Fibroblast of skin of left quadriceps (primary cell): ENCODE measurements at regions not wholly inside any gene's neighbourhood (a gene's known extent, or its start where the extent isn't known, plus 50 kb on each side); places are given as distances from the start of the nearest gene placed in this dataset.

Experiments
- DNase-seq, 2 experiments: peaks; one replicate each; pipeline ENCODE4 v3.0.0-alpha.2; 2013; ENCODE audit warnings: low read depth in 2 of 2

DNA sequence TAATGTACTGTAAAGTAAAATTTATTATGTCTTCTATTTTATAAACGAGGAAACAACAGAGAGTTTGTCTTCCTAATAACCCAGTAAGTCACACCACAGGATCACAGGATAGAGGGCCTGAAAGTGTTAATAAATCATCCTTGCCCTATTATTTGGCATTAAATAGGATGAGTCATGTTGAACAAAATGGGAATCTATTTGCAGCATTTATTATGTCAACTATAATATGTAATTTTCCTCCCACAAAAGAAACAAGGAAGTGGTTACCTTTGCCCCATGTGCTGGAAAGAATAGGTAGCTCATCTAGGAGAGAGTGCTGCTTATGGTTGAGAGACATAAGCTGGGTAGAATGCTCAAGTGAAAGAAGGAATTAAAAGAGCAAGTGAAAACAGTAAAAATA is 237.6 kb upstream of the NDST3 start:
- DNase-seq, result no peak

DNA sequence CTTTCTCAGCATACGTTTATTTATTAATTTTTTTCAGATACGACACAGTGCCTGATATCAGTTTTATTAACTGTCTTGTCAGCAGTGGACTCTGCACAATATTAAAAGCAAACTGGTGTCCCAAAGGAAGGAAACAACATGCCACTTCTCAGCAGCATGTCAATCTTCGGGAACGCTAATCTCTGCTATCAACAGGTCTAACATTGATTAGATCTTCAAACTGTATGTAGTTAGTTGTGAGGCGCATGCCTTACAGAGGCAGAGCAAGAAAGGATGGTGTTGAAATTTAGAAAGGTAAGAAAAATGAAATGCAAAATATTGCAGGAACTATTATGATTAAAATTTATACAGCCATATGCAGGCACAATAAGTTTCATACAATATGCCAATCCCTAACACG is 233.7 kb upstream of the NDST3 start:
- no peak for DNase-seq

DNA sequence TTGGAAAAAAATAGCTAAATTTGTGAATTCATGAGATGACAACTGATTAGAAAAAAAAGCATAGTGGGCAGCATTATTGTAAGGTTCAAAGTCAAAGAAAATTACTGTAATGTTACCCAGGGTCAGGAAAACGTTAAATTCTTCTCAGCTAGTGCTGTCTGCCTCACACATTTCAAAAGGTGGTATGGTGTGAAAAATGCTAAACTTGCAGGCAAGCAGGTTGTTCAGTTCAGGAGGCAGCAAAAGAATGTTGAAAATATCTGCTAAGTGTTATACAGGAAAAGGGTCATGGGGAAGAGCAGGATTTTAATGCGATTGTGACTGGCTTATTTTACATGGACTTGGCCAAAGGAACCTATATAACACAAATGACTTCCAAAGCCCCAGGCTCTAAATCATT is 232.5 kb upstream of the NDST3 start:
- DNase-seq, result no peak

DNA sequence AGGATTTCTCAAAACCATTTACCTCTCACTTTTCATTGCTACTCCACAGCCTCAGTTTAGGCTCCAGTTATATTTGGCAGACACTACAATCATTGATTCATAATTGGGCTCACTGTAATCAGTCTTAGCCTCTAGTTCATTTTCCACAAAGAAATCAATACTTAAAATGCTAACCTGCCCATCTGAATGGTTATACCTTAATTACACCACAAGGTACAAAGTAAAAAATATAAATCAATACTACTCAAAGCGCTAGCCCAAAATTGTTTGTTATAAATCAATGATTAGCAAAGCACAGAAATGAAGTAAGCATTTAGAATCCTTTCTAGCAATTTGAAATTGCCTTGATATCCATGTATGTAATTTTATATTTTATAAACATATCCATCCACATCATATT is 222.6 kb upstream of the NDST3 start:
- DNase-seq, result no peak

DNA sequence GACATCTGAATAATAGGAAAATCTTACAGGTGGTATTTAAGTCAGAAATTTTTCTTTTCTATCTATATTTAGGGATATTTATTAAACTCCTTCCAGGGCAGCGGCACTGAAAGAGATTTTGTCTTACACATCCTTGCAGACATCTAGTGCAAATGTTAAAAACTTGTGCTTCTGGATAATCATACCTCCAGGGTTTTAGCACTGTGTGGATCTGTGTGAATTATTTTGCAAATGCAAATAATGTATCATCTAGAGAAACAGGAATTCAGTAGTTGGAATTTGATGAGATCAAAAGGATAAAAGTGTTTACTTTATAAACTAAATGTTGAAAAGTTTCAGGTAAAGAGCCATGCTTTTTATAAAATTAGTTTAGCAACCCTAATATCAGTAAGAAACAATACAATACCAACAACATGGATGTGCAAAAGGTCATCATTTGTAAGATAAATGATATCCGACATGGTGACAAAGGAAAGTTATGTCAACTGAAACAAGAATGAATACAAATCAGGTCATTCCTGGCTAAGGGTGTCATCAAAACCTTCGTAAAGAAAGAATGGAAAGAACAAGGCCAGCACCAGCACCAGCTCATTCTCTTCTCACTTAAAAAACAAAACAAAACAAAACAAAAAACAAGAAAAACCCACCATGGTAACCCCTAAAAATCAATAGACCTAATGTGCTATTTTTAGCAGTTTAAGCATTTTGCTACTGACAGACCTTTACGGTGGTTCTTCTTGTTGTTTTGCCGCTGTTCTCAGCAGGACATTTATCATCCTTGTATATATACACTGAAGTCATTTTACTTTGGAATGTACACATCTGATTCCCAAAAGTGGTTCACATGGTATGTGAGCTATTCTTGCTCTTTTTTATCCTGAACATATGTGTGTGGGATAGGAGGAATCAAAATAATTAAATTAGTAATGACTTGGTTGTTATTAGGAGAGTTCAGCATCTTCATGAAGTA is 219.7 kb upstream of the NDST3 start:
- peak; percentile 55 to 62 for DNase-seq

DNA sequence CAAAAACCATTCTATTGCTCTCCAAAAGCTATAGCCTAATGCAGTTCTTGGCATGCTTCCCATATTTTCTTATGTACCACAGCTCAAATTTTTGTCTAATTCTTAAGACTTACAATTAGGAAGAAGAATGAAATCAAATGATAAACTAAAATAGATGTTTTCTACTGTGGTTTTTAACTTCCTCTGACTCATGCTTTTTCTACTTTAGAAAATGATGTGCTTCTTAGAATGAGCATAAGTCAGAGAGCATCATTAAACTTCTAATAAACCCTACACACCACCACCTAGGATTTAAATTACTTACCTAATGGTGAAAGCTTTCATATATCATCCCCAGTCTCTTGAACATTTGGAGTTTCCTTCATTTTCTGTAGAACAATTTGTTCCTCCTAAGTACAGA is 217.0 kb upstream of the NDST3 start:
- DNase-seq, result peak; percentile 27 to 32

DNA sequence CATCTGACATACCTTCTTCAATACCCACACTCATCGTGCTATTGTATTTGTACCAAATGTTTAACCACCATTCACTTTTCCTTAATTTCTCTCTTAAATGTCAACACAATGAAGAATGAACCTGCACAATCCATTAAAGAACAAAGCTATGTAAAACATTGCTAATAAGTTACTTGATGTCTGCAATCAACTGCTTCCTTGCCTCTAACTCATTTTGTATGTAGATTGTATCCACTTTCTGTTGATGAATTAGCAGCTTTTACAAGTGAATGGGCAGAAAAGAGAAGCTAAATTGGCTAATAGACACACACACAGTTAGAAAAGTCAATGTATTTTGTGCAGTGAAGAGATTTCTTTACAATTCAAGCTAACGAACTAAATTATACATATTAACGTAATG is 212.5 kb upstream of the NDST3 start:
- no peak for DNase-seq

DNA sequence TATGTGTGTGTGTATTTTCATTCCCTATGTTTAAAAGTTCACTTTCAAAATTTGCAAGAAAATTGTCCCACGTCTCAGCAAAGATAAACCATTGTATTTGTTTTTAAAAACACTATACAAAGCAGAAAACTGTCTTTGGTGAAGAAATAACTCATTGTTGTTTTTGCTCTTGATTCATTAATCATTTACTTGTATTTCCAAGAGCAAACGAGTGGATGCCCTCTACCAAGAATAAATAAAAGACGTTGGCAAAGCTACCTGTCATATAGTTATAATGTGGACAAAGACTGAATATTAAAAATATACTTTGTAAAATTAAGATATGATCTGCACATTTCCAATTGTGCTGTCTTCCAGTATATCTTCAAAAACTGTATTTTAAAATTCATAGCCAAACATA is 210.9 kb upstream of the NDST3 start:
- DNase-seq, result no peak

DNA sequence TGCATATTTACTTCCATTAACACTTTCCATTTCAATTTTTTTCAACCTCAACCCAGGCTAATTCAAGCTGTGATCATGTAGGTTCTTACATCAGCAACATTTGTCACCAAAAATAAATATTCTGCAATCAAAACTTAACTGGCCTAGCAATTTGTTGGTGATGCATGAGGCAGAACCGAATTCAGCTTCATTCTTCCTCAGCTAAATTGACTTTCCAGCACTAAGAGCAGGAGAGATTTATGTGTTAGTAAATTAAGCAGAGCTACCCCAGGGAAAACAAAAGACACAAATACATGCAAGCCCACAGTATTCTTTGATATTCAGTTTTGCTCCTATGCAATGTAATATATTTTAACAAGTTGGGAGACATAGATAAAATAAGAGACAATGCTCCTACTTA is 208.7 kb upstream of the NDST3 start:
- no peak for DNase-seq

DNA sequence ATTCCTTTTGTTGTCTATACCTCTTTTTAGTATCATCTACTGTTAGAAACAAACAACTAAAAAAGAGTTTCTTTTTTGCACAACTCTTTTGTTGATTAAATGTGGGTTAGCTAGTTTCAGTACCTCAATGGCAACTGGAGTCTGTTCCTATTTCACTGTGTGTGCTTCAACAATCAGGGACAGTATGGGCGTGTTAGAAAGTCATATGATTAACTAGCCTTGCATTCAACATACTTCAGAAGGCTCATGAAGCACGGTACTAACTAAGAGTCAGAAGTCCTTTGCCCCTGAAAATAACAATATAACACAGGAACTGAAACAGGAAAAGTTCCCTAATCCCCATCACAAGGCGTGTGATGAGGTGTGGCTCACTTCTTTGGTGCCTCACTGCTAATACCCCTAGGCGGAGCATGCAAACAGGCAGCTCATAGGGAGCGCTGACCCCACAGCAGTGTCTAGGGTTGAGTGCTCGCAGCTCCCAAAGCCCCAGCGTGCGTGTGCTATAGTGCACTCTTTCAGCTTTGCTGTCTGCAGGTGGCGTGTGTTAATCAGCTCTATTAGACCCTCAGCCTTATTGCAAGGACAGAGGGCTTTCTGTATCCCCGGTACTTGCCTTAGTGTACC is 203.1 kb upstream of the NDST3 start:
- DNase-seq, result no peak

DNA sequence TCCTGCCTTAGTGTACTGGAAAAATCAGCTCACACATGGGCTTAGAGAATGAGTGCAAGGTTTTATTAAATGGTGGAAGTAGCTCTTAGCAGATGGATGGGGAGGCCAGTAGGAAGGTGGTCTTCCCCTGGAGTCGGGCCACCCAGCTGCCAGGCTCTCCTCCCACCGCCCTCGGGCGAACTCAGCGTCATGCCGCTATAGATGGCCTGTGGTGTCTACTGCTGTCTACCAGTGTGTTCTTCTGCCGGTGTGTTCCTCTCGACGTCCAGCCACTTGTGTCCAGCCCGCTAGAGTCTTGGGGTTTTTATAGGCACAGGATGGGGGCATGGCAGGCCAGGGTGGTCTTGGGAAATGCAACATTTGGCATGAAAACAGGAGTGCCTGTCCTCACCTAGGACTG is 198.7 kb upstream of the NDST3 start:
- DNase-seq, result no peak

DNA sequence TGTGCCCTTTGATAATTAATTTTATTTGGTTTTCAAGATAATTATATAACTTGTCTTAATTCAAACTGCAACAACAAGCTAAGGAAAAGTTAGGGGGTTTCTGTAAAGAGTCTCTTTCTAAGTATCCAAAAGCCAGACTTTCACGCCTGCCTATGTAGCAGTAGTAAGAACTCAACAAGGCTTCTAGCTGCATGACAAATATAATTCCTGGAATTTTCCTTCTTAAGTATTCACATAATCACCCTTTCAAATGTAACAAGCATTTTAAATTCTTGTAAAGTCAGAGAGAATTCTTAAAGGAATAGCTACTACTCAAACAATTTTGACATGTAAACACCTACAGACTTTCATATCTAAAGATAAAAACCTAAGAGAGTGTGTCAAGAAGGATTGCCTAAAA is 189.7 kb upstream of the NDST3 start:
- DNase-seq, result no peak

DNA sequence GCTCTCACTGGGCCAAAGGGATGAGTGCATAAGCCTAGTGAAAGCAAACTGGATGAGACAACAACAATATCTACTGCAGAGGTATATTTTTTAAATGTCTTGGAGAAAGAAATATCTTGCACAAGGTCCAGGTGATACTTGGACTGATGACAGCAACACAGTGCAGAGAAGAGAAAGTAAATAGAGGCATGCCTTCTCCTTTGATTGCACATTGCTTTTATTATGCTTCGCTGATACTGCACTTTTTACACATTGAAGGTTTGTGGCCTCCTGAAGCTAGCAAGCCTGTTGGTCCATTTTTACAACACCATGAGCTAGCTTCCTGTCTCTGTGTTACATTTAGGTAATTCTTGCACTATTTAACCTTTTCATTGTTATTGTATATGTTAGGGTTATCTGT is 189.0 kb upstream of the NDST3 start:
- DNase-seq, result no peak

DNA sequence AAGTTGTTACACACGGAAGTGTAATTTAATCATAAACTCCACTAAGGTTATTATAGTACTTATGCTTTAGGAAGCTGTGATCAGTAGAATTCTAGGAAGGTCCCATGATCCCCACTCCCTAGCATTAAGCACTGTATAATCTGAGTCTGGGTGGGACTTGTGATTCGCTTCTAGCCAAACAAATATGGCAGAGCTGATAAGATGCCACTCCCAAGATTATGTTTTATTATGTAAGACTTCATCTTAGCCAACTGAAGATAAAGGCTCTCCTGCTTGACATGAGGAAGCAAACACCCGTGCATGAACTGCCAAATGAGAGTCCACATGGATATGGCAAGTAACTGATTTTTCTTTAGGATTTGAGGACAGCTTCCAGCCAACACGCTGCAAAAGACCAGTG is 186.4 kb upstream of the NDST3 start:
- DNase-seq, result no peak

DNA sequence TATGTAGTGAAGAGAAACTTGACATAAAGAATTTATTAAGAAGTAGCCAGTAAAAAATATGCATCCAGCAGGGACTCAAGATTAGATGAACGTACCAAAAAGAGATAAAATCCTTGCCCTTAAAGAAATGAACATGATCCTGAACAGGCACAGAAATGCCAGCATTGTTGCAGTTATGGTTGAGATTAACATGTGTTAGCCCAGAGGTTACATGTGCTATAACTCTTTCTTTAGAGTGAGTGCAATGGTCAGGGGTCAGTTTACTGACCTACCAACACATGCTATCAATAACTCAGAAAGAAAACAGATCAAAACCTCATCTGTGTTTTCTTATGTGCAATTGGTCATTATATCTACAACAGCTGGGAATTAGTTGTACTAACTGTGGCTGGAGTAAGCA is 166.1 kb upstream of the NDST3 start:
- no peak for DNase-seq

DNA sequence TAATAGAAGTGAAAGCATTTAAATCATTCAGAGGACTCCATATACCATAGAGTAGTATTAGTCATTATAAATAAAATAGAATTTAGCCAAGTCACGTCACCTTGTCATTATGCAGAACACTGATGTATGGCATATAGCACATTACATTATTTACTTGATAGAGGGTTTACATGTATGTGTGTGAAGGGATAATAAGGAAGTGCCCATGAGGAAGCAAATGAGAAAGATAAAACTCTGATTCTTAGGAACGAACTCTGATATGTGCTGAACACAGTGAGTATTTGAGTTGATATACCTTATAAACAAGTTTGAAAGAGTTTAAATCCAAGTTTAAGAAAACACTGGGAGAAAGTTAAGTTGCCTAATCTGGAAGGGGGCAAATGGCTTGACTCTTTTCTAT is 160.5 kb upstream of the NDST3 start:
- no peak for DNase-seq

DNA sequence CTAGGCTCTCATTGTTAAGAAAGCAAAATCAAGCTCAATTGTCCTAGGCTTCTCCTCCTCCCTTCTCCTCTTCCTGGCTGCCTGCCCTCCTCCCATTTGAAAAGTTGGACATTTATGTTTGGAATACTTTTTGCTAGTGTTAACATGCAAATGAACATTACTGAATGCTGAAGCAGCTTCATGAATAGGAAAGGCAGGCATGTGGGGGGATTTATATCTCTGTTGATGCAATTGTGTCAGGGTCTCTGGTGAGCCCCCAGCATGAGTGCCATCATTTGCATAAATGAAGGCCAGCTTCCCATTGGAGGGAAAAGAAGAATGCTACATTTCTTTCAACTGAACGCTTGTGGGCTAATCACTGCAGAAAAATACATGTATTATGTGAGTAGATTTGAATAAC is 160.1 kb upstream of the NDST3 start:
- no peak for DNase-seq

DNA sequence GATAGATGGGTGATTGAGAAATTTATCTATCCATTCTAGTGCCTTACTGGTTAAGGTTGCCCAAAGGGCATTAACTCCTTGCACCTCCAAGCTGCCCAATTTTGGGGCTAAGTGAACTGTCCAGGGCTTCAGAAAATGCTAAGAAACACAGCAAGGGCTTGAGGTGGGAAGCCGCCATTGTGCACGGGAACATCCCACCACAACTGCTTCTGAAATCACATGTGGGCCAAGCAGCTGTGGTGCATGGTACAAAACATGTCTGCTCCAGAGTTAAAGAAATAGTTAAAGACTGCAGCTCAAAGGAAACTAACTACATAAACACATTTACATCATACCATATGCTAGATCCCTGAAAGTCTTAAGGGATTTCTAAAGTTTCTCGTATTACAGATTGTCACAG is 144.3 kb upstream of the NDST3 start:
- DNase-seq, result no peak

DNA sequence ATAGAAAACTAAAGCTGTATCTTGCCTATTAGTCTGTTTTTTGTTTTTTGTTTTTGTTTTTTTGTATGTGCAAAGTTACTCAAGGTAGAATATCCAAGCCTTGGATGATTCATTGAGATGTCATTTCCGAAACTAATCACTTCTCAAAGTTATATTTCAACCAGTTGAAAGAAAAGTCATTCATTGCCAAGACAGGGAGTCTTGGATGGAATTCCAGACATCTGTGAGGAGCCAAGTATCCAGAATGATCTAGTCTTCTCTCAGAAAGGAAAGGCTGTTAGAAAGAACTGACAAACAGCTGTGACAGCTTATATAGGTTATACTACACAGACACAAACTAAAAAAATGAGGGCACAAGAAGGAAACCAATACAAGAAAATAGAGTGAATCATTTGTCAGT is 141.1 kb upstream of the NDST3 start:
- peak; percentile 2 to 3 for DNase-seq

DNA sequence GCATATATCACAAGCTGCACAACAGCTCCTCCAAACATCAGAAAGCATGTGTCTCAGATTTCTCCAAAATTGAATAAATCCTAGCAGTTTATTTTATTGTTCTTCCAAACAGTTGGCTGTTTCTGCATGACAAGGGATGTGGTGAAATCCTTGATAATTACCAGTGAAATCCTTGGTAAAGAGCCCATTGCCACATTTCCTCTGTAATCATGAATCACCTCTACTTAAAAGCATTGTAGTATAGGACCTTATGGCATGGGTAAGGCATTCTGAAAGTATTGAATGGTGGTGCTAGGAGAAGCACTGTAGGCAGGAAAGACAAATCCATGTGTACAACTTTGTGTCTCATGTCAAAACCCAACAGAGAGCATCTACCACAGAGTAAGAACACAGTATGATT is 135.8 kb upstream of the NDST3 start:
- DNase-seq, result peak; percentile 16 to 26

DNA sequence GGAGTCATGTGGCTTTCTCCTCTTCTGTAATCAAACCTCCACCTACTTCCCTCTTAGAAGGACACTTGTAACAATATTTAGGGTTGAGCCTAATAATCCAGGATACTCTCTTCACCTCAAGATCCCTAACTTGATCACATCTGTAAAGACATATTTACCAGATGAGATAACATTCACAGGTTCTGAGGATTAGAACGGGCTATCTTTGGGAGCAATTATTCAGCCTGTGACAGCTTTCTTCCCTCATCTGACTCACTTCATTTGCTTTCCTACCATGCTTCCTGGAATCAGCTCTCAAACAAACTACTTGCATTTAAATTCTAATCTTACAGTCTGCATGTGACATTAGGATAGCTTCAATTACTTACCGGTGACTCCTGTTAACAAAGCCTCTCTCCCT is 133.5 kb upstream of the NDST3 start:
- DNase-seq, result peak in 1 of 2 experiments; percentile 2

DNA sequence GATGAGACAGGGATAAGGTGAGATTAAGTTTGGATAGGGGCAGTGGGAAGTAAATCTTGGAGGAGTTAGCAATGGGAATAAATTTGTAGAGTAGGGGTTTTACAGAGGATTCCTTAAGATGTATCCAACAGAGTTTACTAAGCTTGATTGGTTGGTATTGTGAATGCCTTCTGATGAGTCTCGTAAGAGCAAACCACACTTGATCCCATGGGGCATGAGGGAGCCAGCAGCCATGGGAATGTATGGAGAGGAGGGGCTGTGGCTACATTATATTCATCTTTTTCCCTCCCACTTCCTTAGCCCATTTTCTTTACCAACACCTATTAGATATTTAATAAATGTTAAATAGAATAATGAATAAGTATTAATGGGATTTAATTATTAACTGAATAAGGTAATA is 126.6 kb upstream of the NDST3 start:
- DNase-seq, result peak in 1 of 2 experiments; percentile 2
